NCI-H446 treated with DMSO at 0.1 percent for 48 hours (cell line): ENCODE measurements at regions not wholly inside any gene's neighbourhood (a gene's known extent, or its start where the extent isn't known, plus 50 kb on each side); places are given as distances from the start of the nearest gene placed in this dataset.
A peak's percentile ranks its signal among the peaks of the same experiment; 100 is the strongest.

Experiments
- DNase-seq: peaks from one replicate; lab custom pipeline; 2025; lab: John Stamatoyannopoulos, UW

DNA sequence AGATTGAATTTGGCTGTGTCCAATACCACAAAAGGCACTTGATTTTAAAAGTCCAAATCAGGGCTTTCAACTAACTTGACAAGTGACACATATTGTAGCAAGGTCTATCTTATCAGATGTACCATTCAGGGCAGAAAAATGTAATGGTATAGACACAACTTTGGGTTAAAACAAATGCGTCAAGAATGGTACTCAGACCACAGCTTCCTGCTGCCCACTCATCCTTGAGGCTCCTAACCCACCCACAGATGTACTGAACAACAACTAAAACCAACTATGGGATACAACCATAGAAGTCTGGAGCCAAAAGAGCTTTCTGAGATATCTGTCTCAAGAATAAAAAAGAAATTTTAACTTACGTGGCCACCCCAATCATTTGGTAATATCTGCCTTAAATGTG lies 105.2 kb downstream of the RBM43 start:
- no peak for DNase-seq

- no peak for DNase-seq
Observed at GRCh38 chr2:151153601-151154000, 108.1 kb downstream of the RBM43 start.

DNA sequence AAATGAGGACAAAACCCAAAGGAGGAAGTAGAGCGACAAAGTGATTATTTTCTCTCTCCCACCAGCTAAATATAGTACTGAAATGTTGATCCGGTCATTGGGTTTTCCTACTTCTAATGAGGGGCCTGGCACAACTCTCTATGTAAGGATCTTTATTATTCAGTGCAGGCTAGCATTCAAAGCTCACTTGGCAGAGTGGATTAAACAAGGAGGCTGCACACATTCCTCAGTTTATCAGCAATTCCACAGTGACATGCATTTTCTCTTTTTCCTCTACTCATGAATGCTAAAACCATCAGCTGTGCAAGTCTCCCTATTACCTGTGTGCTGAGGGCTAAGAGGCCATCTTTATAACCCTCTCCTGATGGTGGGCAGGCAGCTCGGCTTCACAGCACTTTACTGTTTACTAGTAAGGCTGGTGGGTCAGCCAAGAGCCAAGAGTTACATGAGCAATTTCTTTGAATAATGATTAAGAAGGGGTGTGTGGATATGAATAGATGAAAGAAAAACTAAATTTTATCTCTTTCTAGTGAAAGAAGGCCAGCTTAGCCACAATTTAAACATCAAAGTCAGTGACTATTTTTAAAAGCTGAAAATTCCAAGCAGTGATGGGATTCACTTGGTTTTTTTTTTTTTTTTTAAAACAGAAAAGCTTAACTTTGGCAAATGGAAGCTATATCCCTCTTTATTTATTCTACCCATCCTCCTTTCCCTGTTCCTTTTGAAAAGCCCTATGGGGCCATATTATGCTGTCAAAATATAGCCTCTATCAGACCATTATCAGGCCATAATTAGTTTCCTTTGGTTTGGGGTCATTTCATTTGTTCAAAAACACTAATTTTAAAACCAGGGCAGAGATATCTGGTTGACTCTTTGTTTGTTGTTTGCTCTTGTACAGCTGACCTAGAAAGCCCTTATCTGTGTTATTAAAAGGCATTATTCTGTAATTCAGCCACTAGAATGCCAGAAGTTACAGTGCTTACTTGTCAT lies 111.0 kb downstream of the RBM43 start:
- no peak for DNase-seq

GRCh38 chr2:151138507-151138906 lies 123.2 kb downstream of the RBM43 start:
- no peak for DNase-seq

- DNase-seq = no peak
Observed at GRCh38 chr2:151137526-151137925, 124.1 kb downstream of the RBM43 start.

DNA sequence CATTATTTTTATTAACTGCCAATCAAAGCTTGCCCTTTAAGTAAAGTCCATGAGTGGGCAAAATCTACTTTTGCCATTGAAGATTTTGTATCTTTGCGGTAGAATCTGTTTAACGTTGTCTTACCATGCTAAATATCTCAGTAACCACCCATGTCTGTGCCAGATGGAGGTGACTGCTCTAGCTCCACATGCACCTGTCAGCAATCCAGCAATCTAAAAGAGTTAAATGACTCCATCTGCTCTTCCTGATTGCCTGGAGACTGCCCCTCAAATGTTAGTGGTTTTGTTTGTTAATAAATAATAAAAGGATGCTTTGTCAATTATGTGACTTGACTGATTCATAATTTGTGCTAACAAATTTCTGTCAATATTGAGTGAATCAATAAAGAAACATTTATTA lies 141.7 kb downstream of the RBM43 start:
- DNase-seq = no peak

GRCh38 chr2:151119374-151119773 lies 142.3 kb downstream of the RBM43 start:
- no peak for DNase-seq

DNA sequence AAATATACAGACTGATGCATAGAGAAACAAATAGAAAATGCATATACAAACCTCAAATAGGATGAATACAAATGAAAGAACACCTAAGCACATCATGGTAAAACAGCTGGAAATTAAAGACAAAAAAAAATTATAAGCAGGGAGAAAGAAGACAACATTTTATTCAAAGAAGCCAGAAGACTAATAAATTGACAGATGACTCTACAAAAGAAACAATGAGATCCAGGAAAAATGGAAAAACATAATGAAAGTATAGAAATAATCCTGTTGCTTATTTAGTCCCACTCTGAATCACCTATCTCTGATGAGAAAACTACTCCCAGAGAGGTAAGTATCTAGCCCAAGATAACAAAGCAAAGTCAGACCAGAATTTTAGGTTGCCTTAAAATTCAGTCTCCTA lies 143.4 kb downstream of the RBM43 start:
- no peak for DNase-seq

- no peak for DNase-seq
Observed at GRCh38 chr2:151114874-151115273, 146.8 kb downstream of the RBM43 start.

DNA sequence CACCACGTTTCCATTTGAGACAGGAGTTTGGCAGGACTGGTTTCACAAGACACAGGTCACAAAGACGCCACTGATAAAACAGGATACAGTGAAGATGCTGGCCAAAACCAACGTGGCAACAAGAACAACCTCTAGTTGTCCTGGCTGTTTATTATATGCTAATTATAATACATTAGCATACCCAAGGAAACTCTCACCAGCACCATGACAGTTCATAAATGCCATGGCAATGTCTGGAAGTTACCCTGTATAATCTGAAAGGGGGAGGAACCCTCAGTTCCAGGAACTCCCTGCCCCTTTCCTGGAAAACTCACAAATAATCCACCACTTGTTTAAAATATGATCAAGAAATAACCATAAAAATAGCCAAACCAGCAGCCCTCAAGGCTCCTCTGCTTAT lies 148.3 kb downstream of the RBM43 start:
- DNase-seq = no peak

DNA sequence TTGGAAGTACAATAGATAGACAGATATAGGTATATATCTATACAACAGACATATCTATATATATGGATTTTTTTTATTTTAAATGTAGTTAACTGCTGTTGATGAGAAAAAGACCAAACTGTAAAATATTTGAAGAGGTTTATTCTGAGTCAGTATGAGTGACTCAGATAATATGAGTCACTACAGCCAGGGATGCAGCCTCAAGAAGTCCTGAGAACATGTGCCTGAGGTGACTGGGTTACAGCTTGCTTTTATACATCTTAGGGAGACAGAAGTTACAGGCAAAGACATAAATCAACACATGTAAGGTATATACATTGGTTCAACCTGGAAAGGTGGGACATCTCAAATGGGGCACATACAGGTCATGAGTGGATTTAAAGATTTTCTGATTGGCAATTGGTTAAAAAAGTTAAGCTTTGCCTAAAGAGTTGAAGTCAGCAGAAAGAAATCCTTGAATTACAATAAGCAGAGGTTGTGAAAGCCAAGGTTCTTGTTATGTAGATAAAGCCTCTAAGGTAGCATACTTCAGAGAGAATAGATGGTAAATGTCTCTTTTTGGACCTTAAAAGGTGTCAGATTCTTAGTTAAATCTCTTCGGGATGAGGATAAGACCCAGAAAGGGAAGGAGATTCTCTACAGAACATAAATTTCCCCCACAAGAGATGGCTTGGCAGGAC lies 149.9 kb downstream of the RBM43 start:
- DNase-seq = no peak

- no peak for DNase-seq
Observed at GRCh38 chr2:151106805-151107506, 154.7 kb downstream of the RBM43 start.

GRCh38 chr2:151103551-151103950 lies 158.1 kb downstream of the RBM43 start:
- no peak for DNase-seq

- no peak for DNase-seq
Observed at GRCh38 chr2:151102226-151102625, 159.4 kb downstream of the RBM43 start.

- DNase-seq = no peak
Observed at GRCh38 chr2:151098841-151099240, 162.8 kb downstream of the RBM43 start.

DNA sequence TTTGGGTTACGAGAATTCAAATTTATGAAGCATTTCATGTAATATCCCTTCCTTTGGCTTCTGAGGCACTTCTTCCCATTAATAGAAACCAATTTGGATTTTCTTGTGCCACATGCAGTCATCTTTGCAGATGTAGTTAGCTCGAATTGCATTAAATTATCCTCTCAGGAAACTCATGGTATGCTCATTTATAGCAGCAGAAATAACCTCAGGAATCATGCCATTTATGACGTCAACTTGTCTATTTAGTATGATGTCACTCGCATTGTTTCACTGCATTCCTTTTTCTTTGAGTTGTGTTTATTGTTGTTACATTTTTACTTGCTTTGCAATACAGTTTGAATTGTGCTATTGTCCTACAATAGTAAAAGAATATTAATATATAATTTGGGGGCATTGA lies 163.8 kb downstream of the RBM43 start:
- DNase-seq = no peak

DNA sequence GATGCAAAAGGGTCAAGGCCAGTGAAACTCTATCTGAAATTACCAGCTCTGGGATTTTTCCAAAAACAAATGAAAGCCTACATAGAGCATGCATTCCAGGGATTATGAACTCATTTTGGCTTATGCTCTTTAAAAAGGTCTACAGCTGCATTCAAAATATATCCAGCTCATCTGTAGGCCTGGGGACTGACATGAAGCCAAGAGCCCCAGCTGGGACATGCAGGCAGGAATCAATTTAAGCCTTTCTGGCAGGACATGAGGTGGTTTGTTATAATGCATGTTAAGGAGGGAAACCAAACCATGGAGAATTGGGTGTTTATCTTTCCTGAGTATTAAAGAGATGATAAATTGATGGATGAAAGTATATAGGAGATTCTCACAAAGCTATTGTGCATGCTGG lies 164.5 kb downstream of the RBM43 start:
- DNase-seq = peak; percentile 35

DNA sequence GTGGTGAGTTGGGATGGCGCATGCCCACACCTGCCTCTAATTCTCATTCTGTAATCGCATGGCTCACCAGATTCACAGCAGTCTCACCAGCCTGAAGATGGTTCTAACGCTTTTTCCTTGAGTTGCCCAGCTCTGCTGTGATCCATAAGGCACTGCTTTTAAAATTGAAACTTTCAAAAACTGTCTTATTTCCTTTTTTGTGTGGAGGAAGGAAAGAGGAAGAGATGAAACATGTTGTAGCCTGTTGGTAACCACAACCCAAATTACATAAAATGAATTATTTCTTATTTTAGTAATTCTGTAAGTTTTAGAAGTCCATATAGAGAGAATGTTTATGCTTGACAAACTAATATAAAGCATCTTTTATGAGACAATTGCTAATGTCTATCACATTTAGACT lies 165.4 kb downstream of the RBM43 start:
- no peak for DNase-seq

DNA sequence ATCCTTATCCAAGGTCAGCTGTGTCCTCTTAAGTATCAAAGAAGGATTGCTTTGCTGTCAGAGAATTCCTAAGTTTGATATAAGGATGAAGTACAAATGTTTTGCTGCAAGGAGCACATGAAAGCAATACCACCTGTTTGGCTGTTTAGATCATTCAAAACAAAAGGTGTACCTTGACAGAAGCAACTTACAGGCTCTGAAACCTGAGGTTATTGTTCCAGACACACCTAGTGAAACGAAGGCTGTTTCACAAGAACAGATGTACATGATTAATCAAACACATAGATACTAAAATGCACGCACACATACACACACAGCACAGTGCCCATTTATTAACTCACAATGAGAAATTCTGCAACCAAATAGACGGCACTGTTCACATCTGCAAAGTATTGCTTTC lies 166.2 kb downstream of the RBM43 start:
- DNase-seq = no peak

GRCh38 chr2:151091583-151091982 lies 170.1 kb downstream of the RBM43 start:
- no peak for DNase-seq

DNA sequence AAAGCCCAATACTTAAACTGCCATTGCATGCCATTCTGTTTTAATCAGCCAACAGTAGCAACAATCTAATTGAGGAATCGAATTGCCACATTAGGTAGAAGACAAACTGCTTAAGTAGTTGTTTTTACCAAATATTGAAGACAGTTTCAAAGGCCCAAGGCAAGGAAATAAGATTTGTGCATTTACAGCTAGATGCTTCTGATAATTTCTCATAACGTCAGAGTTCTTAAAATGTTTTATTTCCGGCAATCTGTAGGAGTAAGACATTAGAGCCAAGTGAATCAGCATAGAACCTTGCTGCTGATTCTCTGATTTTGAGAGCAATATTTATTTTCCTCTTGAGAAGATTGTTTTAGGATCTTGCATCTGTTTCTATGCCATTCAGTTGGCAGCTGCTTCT lies 174.3 kb downstream of the RBM43 start:
- DNase-seq = no peak

- no peak for DNase-seq
Observed at GRCh38 chr2:151085181-151085611, 176.5 kb downstream of the RBM43 start.
